ENCODE measurements at regions not wholly inside any gene's neighbourhood (a gene's known extent, or its start where the extent isn't known, plus 50 kb on each side); places are given as distances from the start of the nearest gene placed in this dataset.

DNA sequence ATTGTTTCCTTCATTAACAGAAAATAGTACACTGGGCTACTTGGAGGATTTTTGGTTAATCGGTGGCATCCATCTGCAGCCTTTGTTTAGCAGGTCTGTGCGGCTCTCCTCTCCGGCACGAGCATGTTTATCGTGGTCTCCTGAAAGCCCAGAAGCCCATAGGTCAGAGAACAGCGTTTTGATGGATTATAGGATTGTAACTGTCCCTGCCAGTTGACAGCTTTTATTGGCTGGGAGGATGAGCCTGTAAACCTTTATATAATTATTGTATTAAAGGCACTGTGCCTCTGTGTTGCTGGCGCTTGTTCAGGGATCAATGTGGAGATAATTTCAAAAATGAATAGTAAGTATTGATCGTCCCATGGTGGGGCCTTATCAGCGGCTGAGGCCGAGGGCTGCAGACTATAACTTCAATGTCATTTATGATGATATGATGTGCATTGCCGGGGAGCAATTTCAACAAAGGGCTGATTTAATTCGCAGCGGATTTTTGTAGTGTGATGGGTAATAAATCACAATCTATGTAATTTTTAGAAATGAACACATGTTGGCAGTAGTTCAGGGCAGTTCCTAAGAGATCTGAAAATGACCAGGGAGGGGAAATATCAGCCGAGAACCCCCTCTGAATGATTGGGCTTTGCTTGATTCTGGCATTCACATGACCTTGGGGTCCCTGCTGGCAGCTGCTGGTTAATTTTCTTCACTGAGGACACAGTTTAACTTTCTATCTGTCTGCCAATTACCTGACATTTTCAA is 736.1 kb downstream of the GALR1 start:
- TF ChIP-seq, protein P1, sequence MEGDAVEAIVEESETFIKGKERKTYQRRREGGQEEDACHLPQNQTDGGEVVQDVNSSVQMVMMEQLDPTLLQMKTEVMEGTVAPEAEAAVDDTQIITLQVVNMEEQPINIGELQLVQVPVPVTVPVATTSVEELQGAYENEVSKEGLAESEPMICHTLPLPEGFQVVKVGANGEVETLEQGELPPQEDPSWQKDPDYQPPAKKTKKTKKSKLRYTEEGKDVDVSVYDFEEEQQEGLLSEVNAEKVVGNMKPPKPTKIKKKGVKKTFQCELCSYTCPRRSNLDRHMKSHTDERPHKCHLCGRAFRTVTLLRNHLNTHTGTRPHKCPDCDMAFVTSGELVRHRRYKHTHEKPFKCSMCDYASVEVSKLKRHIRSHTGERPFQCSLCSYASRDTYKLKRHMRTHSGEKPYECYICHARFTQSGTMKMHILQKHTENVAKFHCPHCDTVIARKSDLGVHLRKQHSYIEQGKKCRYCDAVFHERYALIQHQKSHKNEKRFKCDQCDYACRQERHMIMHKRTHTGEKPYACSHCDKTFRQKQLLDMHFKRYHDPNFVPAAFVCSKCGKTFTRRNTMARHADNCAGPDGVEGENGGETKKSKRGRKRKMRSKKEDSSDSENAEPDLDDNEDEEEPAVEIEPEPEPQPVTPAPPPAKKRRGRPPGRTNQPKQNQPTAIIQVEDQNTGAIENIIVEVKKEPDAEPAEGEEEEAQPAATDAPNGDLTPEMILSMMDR (IDR thresholded peaks at IDR 0.05; ENCODE audit: low read depth, low read length): no peak
- DNase-seq (ENCODE audit: extremely low read depth, low read depth): no peak

DNA sequence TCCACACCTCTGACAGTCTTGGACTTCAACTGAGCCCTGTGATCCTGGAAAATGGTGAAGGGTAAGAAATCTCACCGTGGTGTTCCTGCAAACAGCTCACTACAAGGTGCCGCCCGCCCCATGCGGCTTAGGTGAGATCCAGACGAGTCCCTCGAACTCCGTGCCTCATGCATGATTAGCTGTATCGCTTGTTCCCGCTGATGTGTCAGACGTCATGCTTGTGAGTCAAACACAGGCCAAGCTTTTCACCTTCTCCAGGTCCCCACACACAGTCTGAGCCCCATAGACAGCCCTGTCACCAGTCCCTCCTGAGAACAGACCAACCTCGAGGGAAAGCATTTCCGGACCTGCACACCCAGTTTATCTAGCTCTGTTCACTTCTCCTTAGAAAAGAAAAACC is 740.5 kb downstream of the GALR1 start:
- DNase-seq (ENCODE audit: extremely low read depth, low read depth): no peak
- TF ChIP-seq, protein P1 (IDR thresholded peaks at IDR 0.05; ENCODE audit: low read depth, low read length): no peak

DNA sequence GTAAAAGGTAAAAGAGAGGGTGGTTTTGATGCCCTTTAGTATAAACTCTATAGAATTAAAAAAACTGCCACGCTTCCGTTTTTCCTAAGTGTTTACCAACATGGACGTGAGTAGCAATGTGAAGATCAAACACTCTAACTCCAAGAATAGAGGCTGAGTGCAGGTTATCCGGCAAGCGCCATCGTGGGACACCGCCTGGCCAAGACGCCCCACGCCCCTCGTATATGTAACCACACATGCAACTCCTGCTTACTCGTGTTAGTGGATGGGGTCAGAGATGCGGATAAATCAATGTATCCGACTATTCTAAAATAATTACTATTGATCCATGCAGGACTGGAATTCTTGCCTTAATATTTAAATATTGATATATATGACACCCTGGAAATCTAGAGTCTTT is 741.3 kb downstream of the GALR1 start:
- TF ChIP-seq, protein P1 (IDR thresholded peaks at IDR 0.05; ENCODE audit: low read depth, low read length): no peak
- DNase-seq (ENCODE audit: extremely low read depth, low read depth): no peak

DNA sequence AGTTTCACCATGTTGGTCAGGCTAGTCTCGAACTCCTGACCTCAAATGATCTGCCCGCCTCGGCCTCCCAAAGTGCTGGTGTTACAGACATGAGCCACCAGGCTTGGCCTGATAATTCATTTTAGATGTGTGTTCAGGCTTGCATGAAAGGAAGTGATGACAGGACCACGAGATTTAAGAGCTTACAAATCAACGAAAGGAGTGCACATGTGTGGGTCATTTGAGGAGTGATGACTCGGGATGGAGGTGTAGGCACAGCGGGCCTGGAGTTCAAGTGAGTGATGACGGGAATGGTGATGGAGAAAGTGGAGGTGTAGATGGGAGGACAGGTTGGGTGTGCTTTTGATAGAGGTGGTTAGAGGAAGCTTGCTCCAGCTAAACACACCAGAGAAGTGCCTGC is 742.4 kb downstream of the GALR1 start:
- TF ChIP-seq, protein P1 (IDR thresholded peaks at IDR 0.05; ENCODE audit: low read depth, low read length): no peak
- DNase-seq (ENCODE audit: extremely low read depth, low read depth): no peak

DNA sequence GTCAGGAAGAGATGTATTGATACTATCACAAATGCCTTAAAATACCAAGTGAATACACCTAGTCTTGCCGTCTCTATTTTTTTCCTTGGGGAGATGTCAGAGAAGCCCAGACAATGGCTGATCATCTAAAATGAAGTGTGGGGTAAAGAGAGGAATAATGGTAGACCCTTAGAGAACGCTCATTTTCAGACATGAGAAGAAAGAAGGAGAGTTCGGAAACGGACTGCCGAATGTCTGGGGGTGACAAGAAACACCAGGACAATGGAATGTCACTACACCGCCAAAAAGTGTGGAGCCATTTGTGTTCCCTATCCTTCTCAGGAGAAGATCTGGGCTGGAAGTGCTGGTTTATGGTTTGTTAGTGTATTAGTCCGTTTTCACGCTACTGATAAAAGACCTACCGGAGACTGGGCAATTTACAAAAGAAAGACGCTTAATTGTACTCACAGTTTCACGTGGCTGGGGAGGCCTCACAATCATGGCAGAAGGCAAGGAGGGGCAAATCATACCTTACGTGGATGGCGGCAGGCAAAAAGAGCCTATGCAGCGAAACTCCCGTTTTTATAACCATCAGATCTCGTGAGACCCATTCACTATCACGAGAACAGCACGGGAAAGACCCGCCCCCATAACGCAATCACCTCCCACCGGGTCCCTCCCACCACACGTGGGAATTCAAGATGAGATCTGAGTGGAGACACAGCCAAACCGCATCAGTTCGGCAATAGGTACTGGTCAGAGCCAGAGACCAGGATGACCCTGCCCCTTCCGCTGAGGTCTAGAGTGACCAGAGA is 743.7 kb downstream of the GALR1 start:
- no peak for DNase-seq (ENCODE audit: extremely low read depth, low read depth)
- TF ChIP-seq, protein P1 (IDR thresholded peaks at IDR 0.05; ENCODE audit: low read depth, low read length): no peak

DNA sequence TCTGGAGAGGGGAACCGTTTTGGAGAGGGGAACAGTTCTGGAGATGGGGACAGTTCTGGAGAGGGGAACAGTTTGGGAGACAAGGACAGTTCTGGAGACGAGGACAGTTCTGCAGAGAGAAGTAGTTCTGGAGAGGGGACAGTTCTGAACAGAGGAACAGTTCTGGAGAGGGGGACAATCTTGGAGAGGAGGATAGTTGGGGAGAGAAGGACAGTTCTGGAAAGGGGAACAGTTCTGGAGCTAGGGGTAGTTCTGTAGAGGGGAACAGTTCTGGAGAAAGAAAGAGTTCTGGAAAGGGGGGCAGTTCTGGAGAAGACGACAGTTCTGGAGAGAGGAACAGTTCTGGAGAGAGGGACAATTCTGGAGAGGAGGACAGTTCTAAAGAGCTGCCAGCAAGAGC is 745.9 kb downstream of the GALR1 start:
- TF ChIP-seq, protein P1 (IDR thresholded peaks at IDR 0.05; ENCODE audit: low read depth, low read length): no peak

DNA sequence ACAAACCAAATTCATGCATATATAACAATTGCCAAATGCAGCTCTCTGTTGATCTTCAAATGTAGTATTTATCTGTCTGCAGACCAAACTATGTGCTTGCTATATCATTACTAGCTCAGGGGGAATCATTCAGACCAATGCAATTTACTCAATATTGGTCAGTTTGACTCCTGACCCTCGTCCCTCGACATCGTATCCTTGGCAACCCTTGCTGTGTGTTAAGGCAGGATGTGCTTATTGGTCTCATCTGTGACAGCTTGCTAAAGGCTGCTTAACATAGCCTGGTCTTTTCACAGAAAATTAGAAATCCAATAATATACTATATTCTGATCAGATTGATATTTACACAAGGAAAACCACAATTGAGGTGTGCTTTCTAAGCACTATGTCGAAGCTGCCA is 747.1 kb downstream of the GALR1 start:
- TF ChIP-seq, protein P1 (IDR thresholded peaks at IDR 0.05; ENCODE audit: low read depth, low read length): no peak
- no peak for DNase-seq (ENCODE audit: extremely low read depth, low read depth)

More for the DNA sequence above, 745.9 kb downstream of the GALR1 start:
- DNase-seq (ENCODE audit: extremely low read depth, low read depth): no peak

All from AG09319 (cell line).